ENCODE measurements at regions not wholly inside any gene's neighbourhood (a gene's known extent, or its start where the extent isn't known, plus 50 kb on each side); places are given as distances from the start of the nearest gene placed in this dataset.

DNA sequence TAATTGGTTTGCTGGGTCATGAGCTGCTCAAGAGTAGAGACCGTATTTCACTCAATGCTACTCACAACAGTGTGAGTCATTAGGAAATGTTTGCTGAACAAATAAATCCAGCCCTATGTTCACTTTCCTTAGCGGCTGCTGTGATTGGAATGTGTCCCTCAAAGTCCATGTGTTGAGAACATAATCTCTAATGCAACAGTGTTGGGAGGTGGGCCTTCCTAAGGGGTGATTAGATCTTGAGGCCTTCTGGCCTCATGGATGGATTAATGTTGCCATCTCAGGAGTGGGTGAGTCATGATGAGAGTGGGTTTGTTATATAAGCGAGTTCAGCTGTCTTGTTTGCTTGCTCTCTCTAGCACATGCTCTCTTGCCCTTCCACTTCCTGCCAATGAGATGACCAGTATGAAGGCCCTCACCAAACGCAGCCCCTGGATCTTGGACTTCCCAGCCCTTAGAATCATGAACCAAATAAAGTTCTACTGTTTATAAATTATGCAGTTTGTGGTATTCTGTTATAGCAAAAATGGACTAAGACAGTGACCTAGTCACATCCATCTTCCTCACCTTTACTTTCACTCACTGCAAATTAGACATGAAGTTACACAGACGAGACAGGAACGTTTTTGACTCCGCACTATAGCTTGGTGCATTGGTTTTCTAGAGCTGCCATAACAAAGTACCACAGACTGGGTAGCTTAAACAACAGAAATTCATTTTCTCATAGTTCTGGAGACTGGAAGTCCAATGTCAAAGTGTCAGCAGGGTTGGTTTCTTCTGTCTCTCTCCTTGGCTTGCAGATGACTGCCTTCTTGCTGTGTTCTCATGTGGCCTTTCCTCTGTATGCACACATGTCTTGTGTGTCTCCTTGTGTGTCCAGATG, 50.9 kb upstream of the FAM169A start:
- H3K79me2 ChIP-seq (ENCODE audit: insufficient read depth, low read length), result no peaks in the 10 kb centered on the region
- DNase-seq (ENCODE audit: low read depth, low spot score) (no peak), ATAC-seq (no peak)
- RAD21 ChIA-PET (ENCODE audit: low non-redundant PET in 1 of 2, low total read pairs in 2 of 2, uncharacterized antibody in 2 of 2, unreplicated experiment in 2 of 2), result no interaction called here
- CTCF ChIA-PET, result no interaction called here
- BruUV-seq (replicated peaks), result no TSS peak
- no peaks in the 10 kb centered on the region for H3K27me3 ChIP-seq (ENCODE audit: insufficient read depth, low read length)
- no peaks in the 10 kb centered on the region for H3K9me2 ChIP-seq (ENCODE audit: insufficient read depth)
- no peaks in the 10 kb centered on the region for H3K9me3 ChIP-seq (ENCODE audit: control insufficient read depth in 1 of 2, insufficient read depth in 1 of 2, low read depth in 1 of 2, low read length in 2 of 2)
- no peak overlapping the region for H3K4me3 ChIP-seq (replicated peaks in 1 of 2; ENCODE audit: low read depth in 1 of 2, low read length in 2 of 2)
- peaks cover 0 to 3% of the 10 kb centered on the region in 2 experiments; a peak in 1 of 4 replicates for H3K4me1 ChIP-seq (ENCODE audit: control insufficient read depth in 1 of 2, insufficient read depth in 2 of 2, low read length in 2 of 2)
- no peaks in the 10 kb centered on the region for H3K36me3 ChIP-seq (ENCODE audit: control insufficient read depth in 1 of 2, insufficient read depth in 2 of 2, low read length in 2 of 2)
- TF ChIP-seq SRF (IDR thresholded peaks at IDR 0.05; ENCODE audit: low read depth) (no peak), SIN3A (IDR thresholded peaks at IDR 0.05; ENCODE audit: low read depth) (no peak), POLR2A (IDR thresholded peaks at IDR 0.05; ENCODE audit: borderline replicate concordance, extremely low read depth, insufficient read depth, insufficient read length) (no peak), EZH2phosphoT487 (IDR thresholded peaks at IDR 0.05; ENCODE audit: borderline replicate concordance) (no peak), ELF1 (IDR thresholded peaks at IDR 0.05; ENCODE audit: borderline replicate concordance, low read depth) (no peak), POLR2AphosphoS5 (IDR thresholded peaks at IDR 0.05; ENCODE audit: low read depth, low read length) (no peak), RAD21 (IDR thresholded peaks at IDR 0.05; ENCODE audit: low read depth) (no peak), TCF7L2 (IDR thresholded peaks at IDR 0.05; ENCODE audit: borderline replicate concordance, extremely low read depth, insufficient read depth, insufficient read length) (no peak), YY1 (IDR thresholded peaks at IDR 0.05; ENCODE audit: extremely low read depth, insufficient replicate concordance, low read depth, low read length) (no peak), SP1 (IDR thresholded peaks at IDR 0.05; ENCODE audit: low read depth) (no peak), CBX3 (IDR thresholded peaks at IDR 0.05; ENCODE audit: low read depth) (no peak), ZFX (IDR thresholded peaks at IDR 0.05) (no peak)
- TF ChIP-seq, protein P1, sequence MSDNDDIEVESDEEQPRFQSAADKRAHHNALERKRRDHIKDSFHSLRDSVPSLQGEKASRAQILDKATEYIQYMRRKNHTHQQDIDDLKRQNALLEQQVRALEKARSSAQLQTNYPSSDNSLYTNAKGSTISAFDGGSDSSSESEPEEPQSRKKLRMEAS (IDR thresholded peaks at IDR 0.05), result no peak
- TF ChIP-seq, protein P2, sequence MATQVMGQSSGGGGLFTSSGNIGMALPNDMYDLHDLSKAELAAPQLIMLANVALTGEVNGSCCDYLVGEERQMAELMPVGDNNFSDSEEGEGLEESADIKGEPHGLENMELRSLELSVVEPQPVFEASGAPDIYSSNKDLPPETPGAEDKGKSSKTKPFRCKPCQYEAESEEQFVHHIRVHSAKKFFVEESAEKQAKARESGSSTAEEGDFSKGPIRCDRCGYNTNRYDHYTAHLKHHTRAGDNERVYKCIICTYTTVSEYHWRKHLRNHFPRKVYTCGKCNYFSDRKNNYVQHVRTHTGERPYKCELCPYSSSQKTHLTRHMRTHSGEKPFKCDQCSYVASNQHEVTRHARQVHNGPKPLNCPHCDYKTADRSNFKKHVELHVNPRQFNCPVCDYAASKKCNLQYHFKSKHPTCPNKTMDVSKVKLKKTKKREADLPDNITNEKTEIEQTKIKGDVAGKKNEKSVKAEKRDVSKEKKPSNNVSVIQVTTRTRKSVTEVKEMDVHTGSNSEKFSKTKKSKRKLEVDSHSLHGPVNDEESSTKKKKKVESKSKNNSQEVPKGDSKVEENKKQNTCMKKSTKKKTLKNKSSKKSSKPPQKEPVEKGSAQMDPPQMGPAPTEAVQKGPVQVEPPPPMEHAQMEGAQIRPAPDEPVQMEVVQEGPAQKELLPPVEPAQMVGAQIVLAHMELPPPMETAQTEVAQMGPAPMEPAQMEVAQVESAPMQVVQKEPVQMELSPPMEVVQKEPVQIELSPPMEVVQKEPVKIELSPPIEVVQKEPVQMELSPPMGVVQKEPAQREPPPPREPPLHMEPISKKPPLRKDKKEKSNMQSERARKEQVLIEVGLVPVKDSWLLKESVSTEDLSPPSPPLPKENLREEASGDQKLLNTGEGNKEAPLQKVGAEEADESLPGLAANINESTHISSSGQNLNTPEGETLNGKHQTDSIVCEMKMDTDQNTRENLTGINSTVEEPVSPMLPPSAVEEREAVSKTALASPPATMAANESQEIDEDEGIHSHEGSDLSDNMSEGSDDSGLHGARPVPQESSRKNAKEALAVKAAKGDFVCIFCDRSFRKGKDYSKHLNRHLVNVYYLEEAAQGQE (IDR thresholded peaks at IDR 0.05; ENCODE audit: low read depth), result no peak
- TF ChIP-seq, protein P3, sequence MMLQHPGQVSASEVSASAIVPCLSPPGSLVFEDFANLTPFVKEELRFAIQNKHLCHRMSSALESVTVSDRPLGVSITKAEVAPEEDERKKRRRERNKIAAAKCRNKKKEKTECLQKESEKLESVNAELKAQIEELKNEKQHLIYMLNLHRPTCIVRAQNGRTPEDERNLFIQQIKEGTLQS (IDR thresholded peaks at IDR 0.05), result no peak
- TF ChIP-seq, protein P4, sequence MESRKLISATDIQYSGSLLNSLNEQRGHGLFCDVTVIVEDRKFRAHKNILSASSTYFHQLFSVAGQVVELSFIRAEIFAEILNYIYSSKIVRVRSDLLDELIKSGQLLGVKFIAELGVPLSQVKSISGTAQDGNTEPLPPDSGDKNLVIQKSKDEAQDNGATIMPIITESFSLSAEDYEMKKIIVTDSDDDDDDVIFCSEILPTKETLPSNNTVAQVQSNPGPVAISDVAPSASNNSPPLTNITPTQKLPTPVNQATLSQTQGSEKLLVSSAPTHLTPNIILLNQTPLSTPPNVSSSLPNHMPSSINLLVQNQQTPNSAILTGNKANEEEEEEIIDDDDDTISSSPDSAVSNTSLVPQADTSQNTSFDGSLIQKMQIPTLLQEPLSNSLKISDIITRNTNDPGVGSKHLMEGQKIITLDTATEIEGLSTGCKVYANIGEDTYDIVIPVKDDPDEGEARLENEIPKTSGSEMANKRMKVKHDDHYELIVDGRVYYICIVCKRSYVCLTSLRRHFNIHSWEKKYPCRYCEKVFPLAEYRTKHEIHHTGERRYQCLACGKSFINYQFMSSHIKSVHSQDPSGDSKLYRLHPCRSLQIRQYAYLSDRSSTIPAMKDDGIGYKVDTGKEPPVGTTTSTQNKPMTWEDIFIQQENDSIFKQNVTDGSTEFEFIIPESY (IDR thresholded peaks at IDR 0.05; ENCODE audit: extremely low read depth, insufficient replicate concordance, low read length), result no peak
- no peaks in the 10 kb centered on the region for H4K20me1 ChIP-seq (ENCODE audit: insufficient read depth)
- H3K27ac ChIP-seq (ENCODE audit: low read depth, low read length), result no peak overlapping the region
- H3K4me2 ChIP-seq (ENCODE audit: low read length), result no peak overlapping the region
- no peak overlapping the region for H2AFZ ChIP-seq (ENCODE audit: low read depth, low read length, poor library complexity, severe bottlenecking)
- H3K9ac ChIP-seq (ENCODE audit: low read length), result no peak overlapping the region
- intact Hi-C loops (cut with micrococcal nuclease), result loop anchor here (5.0 kb wide), 1 partner anchor 1015 kb away; no protein-coding TSS in a partner anchor
- POLR2A ChIA-PET, result no interaction called here
